ENCODE measurements at regions not wholly inside any gene's neighbourhood (a gene's known extent, or its start where the extent isn't known, plus 50 kb on each side); places are given as distances from the start of the nearest gene placed in this dataset.

GRCh38 chr4:26220696-26221095 is 100.1 kb upstream of the RBPJ start:
- no peak for TF ChIP-seq POLR2A (IDR thresholded peaks at IDR 0.05; ENCODE audit: low read length)
- TF ChIP-seq GATA1 (IDR thresholded peaks at IDR 0.05; ENCODE audit: low read depth, low read length) = no peak

Data from erythroblast (primary cell).